ENCODE measurements at regions not wholly inside any gene's neighbourhood (a gene's known extent, or its start where the extent isn't known, plus 50 kb on each side); places are given as distances from the start of the nearest gene placed in this dataset.

DNA sequence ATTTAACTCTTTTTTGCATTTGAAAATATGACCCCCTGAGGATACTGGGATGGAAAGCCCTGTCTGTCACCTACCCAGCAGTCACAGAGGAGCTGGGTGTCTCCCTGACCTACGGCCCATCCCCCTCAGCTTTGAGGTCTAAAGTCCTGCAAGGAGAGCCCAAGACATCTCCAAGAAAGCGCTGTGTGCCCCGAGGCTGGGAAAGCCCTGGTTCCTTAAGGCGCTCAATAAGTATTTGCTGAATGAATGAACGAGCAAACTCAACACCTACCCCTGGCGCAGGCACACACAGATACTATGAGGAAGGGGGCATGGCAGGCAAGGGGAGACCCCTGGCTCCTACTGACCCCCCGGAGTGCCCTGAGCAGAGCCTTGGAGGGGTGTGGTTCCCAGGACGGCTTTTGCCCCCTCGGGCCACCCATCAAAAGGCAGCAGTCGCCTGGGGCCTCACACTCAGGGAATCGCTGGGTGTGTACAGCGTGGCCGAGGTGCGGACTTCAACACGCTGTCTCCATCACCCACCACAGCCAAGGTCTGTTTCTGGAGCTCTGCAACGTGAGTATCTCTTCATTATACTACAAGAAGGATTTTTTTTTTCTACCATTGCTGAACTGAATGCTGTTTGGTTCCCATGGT, 211.6 kb downstream of the ERCC6L2 start:
- DNase-seq, result no peak

DNA sequence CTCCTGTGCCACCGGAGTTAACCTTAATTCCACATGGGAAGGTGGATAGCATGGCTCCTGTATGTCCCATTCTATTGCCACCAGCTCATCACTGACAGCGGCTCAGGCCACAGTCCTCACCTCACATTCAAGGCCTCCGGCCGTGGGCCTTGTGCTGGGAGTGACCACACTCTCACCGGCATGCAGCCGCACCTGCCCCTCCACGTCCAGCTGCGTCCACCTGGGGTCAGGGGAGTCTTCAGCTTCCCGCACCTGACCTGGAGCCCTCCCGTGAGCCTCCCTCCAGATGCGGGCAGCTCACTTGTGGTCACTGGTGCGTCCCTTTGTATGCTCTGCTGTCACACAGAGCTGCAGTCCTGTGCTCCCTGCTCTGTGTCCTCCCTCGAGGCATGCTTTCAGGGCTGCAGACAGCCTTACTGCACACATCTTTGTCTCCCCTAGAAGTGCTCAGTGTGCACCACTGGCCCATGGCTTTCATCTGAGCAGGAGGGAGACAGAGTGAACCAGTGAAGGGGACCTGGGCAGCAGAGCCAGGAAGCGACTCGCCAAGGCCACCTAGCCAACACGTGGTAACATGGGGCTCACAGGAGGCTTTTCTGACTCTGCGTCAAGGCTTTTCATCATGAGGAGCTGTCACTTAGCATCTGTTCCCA, 210.1 kb downstream of the ERCC6L2 start:
- DNase-seq, result no peak

DNA sequence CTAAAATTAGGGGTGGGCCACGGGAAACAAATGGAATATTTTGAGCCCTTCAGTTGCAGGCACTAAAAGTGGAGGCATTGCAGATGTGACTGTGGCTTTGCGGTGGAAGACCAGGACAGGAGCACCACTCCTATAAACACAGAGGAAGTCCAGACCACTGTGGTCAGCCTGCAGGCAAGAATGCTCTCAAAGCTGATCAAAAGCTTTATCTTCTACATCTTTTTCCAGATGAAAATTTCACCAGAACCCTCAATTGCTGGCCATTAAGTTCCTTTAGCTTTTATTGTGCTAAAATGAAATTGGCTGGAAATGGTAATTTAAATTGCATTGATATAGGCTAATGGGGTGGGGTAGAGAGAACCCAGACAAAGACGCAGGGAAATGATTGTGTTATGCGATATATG, 208.8 kb downstream of the ERCC6L2 start:
- DNase-seq, result no peak

DNA sequence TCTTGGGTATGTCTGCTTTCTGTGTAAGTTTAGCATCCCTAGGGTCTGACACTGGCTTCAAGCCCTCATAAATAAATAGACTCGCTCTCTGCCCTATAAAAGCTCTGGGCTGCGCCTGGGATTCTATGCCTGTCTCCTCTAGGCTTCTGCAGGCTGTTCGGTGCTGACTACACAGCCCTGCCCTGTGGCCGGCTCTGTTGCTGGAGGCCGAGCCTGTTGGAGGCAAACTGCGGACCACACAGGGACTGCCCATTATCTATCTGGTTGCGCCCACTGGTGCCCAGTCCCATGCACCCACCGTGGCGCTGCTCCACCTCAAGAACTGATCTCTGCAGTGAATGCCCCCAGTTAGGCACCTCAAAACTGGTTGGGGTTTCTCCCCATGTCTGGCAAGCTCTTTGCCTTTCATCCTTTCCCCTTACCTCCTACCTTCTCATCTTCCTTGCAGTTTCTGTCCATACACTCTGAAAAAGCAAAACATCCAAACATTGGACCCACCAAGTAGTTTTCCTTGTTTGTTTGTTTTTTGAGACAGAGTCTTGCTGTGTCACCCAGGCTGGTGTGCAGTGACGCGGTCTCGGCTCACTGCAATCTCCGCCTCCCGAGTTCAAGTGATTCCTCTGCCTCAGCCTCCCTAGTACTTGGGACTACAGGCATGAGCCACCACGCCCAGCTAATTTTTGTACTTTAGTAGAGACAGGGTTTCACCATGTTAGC, 207.2 kb downstream of the ERCC6L2 start:
- no peak for DNase-seq

DNA sequence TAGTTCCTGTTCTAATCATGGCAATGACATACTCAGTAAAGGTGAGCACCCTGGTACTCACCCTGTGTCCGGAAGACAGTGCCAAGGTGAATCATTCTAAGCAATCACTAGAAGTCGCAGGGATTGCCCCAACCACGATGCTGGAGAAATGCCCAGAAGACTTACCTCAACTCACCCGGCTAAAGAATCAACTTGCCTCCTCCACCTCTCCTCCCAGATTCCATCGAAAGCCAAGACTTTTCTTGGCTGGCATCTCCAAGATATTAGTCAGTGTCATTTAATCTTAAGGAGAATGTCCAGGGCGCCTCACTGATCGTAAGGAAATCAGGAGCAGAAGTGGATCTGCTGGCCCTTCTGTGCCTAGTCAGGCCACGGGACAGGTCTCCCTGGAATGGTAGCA, 204.9 kb downstream of the ERCC6L2 start:
- DNase-seq, result no peak

DNA sequence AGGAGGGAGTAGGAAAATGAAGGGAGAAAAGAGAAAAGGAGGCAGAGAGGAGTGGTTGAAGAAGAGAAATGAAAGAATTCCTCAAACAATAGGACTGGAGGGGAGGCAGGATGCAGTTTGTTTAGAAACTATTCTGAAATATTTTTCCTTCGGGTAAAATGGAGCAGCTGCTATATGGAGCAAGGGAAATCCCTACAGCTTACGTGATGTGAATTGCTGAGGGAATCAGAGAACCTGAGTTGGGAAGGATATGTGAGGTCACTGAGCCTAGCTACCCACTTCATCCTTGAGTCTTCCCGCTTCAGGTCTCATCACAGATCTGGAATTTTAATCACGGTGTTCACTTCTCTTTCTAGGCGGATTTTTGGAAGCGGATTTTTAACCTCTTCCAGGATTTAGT, 204.3 kb downstream of the ERCC6L2 start:
- no peak for DNase-seq

DNA sequence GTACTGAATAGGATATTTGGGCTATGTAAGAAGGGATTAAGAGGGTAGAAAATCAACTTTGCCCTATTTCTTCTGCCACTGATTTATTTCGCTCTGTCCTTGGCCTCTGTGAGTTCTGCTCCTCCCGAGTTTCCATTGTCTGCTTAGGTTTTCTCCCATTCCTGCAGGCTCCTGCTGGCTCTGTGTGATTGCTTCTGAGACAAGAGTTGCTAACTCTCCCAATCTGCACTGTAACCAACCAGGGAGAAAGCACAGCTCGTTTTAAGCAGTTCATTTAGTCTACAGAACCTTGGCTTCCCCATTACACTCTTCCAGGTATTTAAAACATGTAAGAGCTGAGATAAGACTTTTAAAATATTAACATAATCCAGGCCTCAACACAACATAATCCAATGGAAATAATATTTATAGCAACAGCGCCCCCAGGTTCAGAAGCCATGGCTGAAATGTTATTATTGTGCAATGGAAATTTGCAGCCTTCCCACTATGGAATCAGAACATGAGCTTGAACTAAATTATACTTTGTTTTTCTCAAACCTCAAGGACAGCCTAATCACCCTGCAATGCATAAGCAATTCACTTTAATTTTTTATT, 203.5 kb downstream of the ERCC6L2 start:
- DNase-seq, result no peak

DNA sequence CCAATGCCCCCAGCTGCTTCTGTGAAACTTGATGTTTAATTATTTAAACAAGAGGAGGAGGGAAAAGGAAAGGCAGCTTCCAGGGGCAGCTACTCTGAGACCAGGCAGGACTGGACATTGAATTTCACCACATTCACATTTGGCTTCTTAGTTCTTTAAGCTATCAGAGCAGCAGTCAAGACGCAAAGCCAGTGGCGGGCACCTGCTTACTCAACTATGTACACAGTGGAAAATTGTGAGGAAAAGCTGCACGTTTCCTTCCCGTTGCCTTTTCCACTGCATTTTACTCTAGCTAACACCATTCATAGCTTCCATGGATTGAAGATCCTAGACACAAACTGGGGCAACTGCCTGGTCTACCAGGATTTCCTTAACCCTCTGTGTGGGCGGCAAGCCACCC, 200.3 kb downstream of the ERCC6L2 start:
- DNase-seq, result no peak

DNA sequence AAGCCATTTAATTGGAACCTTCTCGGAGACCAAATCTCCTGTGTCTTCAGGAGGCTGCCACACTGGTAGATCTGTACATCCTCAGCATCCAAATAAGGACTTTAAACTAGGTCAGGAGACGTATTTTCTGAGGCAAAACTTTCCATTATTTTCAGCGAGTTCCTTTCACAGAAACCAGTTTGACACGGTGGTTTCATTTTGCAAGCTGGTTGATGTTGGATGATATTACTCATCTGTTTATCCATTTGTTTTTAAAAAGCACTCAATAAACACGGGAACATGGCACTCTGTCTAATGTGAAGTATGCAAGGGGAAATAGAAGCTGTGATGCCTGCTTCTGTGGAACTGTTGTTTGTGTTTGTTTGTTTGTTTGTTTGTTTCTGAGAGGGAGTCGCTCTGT, 199.6 kb downstream of the ERCC6L2 start:
- no peak for DNase-seq

DNA sequence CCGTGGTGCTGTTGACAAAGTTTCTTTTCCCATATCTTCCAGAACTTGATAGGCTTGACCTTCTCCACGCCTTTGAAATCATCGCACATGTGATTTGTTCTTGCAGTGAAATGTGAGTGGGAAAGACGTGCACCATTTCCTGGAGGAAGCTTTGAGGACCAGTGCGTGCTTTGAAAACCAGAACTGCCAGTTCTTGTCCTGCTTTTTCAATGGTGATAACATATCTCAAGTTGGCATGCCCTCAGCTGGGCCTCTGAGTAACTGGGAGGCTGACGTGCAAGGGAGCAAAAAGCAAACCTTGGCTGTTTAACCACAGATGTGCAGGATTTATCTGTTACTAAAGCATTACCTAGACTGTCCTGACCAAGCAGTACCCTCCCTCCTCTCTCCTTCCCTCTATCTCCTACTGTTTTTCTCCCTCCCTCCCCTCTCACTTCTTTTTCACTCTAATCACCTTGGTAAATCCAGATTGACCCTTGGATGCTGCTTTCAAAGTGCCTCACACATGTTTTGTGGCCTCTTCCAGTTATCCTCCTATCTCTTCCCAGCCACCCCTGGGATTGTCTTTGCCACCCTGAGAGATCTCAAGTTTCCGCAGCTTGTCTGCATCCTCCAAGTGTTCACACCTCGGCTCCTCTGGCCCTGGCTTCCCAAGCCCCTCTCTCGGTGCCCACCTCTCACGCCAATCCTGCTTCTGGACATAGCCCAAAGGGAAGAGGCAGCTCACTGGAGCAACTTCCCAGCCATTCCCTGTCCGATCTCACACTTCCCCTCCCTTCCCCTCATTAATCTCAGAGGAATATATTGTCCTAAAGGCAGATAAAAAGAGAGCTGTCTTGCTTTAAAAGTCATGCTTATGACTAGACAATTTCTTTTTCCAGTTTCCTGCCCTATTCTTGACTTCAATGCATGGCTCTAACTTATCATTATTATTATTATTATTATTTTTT, 198.3 kb downstream of the ERCC6L2 start:
- no peak for DNase-seq

DNA sequence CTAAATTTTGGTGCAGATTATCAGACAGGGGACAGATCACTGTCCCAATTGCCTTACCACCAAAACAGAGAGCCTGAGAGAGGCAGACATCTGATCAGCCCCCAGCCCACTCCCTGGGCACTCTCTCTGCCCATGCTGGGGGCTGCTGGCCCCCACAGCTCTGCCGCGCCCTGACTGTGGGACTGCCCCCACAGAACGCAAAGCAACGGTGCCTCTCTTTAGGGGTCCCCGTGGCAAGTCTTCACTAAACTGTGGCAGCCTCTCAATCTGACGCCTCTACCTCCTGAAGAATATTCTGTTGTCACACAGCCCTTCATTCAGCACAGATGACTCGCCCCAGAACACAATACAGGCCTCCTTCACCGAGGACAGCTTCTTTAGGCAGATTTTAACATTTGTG, 197.4 kb downstream of the ERCC6L2 start:
- no peak for DNase-seq

DNA sequence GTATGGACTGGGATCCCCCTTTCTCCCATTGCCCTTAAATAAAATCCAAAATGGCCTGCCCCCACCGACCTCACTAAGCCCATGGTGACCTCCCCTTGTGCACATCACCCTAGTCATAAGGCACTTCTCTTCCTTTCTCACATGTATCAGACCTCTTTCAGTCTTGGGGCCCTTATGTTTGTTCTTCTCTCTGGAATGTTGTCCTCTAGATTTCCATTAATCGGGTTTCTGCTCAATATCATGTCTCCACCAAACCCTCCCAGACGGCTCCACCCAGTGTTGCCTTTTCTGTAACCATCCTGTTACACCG, 196.3 kb downstream of the ERCC6L2 start:
- no peak for DNase-seq

DNA sequence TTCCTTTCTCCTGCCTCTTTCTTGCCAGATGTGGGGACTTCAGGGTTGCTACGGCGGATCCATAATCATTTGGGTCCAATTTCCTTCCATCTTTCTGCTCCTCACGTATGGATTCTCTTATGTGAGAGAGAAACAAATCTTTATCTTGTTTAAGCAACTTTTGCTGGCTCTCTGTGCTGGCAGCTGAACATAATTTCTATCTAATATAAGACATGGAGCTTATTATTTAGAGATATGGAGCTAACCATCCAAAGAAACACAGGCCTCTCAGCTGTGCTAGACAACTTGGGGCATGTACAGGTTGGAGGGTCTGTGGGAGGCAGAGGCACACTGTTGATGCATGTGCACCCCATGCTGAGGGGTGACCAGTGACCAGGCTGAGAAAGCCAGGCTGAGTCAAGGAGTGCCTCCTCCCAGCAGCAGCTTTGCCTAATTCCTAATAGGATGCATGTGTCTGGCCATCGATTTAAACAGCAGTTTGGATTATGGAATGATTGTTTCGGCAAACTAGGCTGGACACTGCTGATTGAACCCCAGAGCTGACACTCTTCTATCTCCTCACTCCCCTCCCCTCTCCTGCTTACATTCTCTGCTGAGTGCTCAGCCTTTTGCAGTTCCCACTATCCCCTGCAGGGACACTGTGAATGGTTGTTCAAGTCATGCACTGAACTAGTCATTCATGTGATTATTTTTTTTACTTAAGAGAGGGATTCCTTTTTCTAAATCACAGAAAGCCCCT, 195.8 kb downstream of the ERCC6L2 start:
- DNase-seq, result no peak

DNA sequence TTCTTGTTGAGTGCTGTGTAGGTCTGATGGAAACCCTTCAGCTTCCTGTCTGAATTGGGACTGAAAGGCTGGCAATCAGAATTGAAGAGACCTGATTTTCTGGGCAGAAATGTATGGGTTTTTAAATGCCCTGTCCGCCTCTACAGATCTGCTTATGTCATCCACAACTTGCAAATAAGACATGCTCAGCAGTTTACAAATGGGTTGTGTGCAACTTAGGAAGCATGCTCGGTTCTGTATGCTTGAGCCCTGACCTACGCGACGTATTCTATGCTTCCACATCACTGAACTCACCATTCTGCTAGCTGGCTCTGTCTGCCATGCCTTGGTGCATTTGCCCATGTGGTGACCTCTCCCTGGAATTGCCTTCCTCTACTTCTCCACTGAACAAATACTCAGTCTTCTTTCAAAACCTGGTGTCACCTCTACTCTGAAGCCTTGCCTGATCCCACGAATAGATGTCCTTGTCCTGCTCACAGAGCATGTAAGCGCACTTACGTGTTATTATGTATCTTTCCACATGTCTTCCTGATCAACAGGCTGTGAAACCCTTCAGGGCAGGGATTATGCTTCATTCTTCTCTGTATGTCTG, 194.2 kb downstream of the ERCC6L2 start:
- no peak for DNase-seq

DNA sequence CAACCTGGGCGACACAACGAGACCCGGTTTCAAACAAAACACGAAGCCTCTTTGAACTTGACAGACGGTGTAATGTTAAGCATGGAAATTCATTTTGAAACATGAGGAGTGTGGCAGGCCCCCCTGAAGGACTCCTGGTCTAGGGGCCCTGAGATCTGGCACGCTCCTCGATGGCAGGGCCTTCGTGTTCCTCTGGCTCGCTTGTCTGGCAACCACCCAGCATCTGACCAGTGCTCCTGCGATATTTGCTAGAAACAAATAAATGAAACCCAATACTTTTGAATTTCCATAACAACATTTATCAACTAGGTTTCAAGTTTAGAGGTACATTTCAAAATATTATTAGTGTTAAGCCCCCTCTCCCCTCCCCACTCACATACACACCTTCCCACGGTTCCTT, 193.0 kb downstream of the ERCC6L2 start:
- DNase-seq, result no peak

DNA sequence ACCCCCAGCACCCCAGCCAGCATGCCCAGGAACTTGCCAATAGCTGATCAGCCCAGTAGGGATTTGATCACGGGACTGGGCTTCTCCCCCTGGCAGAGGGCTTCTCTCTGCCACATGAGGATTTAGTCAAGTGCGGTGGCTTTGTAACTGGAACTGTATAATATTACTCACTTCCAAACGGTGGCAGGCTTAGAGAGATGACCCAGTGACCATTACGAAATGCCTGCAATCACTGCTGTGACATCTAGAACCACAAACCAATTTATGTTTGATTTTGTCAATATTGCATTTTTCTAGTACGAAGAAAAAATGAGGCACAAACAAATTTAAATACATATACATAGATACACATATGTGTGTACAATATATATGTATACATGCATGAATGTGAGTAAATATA, 192.1 kb downstream of the ERCC6L2 start:
- no peak for DNase-seq

DNA sequence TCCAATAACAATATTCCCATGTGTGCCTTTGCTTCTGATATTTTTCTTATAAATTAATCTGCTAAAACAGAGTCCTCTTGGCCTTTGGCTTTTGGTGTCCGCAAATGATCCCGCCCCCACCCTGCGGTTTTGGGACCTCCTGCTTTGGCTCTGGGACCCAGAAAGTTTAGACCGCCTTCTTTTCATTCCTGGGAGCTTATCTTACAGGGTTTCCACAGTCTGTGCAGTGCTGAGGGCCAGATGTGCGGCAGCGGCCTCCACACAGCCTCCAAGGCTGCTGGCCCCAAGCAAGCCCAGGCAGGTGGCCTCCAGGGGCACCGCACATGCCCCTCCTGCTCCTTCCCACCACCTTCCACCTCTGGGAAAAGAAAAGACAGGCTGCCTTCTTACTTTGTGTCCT, 191.5 kb downstream of the ERCC6L2 start:
- DNase-seq, result no peak

DNA sequence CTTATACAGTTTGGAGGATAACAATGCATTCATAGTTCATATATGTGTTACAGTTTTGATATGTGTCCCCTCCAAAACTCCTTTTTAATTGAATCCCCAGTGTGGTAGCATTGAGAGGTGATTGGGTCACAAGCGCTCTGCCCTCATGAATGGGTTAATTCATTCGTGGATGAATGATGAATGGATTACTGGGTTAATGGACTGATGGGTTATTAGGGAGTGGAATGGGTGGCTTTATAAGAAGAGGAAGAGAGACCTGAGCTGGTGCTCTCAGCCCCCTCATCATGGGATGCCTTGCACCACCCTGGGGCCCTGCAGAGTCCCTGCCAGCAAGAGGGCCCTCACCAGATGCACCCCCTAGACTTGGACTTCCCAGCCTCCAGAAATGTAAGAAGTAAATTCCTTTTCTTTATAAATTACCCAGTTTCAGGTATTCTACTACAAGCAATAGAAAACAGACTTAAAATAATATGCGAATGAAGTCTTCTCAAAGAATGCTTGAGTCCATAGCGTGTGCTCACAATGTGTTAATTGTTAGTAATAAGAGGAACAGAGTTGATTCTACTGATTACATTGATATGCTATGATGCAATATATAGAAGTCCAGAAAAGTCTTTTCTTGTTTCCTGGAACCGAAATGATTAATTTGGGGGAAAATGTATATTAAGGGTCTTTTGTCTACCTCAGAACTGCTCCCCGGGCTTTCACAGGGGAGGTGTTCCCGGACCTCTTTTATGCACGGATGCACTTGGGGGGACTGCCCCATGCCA, 190.2 kb downstream of the ERCC6L2 start:
- no peak for DNase-seq

DNA sequence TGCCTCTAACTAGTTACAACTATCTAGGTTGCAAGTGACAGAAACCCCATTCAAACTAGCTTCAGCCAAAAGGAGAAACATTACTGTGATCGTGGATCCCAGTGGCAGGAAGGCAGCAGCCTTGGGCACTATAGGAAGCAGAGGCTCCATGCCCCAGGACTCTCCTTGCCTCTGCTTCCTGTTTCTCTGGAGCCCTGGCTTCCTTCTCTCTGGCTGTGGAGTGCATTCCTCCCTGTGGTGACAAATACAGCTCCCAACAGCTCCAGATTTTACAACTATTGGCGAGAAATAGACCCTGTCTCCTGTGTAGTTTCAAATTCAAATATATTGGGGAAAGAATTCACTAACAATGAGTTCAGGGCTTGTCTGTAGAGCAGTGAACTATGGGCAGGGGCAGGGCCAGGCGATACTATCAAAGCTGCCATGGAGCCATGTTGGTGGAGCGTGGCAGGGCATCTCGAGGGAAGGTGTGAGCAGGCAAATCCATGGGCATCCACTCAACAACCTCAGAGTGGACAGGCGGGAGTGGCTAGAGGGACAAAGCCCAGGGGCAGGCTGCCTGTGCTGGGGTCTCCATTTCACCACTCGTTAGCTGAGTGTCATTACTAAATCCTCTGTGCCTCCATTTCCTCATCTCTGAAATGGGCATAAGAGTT, 189.5 kb downstream of the ERCC6L2 start:
- no peak for DNase-seq

DNA sequence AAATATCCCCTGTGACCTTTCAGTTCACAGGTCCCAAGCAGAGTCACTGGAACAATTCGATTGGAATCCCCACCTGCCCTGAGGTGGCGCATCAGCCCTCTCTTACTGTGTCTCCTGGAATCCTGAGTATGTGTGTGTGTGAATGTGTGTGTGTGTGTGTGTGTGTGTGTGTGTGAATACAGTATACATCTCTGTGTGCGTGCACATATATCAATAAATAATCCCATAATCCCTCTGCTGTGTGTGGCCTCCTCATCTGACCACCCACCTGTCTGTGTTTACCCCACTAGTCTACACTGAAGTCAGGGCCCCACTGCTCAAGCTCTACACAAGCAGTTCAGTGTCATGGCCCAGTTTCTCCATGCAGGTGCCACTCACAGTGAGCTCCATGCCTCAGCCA, 187.4 kb downstream of the ERCC6L2 start:
- no peak for DNase-seq

DNA sequence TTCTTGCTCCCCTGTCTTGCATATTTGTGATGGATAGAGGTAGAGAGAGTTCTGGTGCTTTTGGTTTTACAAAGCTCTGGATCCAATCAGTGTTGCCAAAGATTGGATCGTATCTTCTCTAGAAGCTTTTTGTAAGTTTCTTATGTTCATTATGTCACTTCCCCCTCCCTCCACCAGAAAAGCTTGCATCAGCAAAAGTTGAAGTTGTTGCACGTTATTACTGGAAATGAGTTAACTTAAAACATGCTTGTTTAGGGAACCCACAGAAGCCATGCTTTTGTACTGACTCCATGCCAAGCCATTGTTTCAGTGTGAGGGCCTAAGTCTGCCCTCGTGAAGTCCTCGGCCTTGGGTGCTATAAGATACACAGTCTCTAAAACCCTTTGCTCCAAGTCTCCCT, 186.5 kb downstream of the ERCC6L2 start:
- no peak for DNase-seq

Measured in DMS 273 treated with DMSO at 0.1 percent for 48 hours (cell line).